MCF 10A (cell line): ENCODE measurements at regions not wholly inside any gene's neighbourhood (a gene's known extent, or its start where the extent isn't known, plus 50 kb on each side); places are given as distances from the start of the nearest gene placed in this dataset.

Source experiments
- BruUV-seq: library from RNA; stranded (reverse); fragments of 400-500 nt; replicated peaks from 2 replicates; lab custom pipeline; 2021; lab: Mats Ljungman, UMichigan
- CTCF ChIA-PET: fragments of 300-600 bp; sonication (Branson Sonifier 250); formaldehyde crosslinking; extraction: SDS; loops from one replicate; lab custom pipeline; 2021; ENCODE audit warnings: antibody characterized with exemption, inconsistent platforms; lab: Yijun Ruan, JAX
- POLR2A ChIA-PET: fragments of 300-600, 350-650 bp; sonication (Branson Sonifier 250); formaldehyde crosslinking; extraction: SDS; loops from one replicate; lab custom pipeline; 2020; ENCODE audit warnings: antibody characterized with exemption, inconsistent platforms; lab: Yijun Ruan, JAX
- DNase-seq: peaks from one replicate; pipeline ENCODE4 v3.0.0-alpha.2; 2018; ENCODE audit not compliant: unreplicated experiment
- H3K27ac Mint-ChIP-seq: one replicate; pipeline ENCODE4 v1.8.0; 2022; ENCODE audit warnings: mild to moderate bottlenecking, low read depth, mixed read lengths; ENCODE audit not compliant: unreplicated experiment
- H3K27me3 Mint-ChIP-seq: one replicate; pipeline ENCODE4 v1.8.0; 2022; ENCODE audit warnings: mixed read lengths; ENCODE audit not compliant: insufficient read depth, unreplicated experiment
- H3K36me3 Mint-ChIP-seq: one replicate; pipeline ENCODE4 v1.8.0; 2022; ENCODE audit warnings: mild to moderate bottlenecking, moderate library complexity, mixed read lengths; ENCODE audit not compliant: insufficient read depth, unreplicated experiment
- H3K4me1 Mint-ChIP-seq: one replicate; pipeline ENCODE4 v1.8.0; 2022; ENCODE audit warnings: mixed read lengths; ENCODE audit not compliant: insufficient read depth, unreplicated experiment
- H3K4me3 Mint-ChIP-seq: one replicate; pipeline ENCODE4 v1.8.0; 2022; ENCODE audit warnings: mild to moderate bottlenecking, moderate library complexity, mixed read lengths; ENCODE audit not compliant: unreplicated experiment
- H3K9me3 Mint-ChIP-seq: one replicate; pipeline ENCODE4 v1.8.0; 2022; ENCODE audit warnings: mixed read lengths; ENCODE audit not compliant: unreplicated experiment
- intact Hi-C: fragments of 100-400 bp; cut with micrococcal nuclease; formaldehyde crosslinking; loops from 2 replicates; pipeline ENCODE4 v1.14.1; 2022
- TF ChIP-seq, protein P1 (sequence below): fragments of 200-600 bp; IDR thresholded peaks from one replicate; pipeline ENCODE4 v1.8.0; 2022; ENCODE audit warnings: antibody characterized with exemption, mild to moderate bottlenecking; ENCODE audit not compliant: unreplicated experiment

DNA sequence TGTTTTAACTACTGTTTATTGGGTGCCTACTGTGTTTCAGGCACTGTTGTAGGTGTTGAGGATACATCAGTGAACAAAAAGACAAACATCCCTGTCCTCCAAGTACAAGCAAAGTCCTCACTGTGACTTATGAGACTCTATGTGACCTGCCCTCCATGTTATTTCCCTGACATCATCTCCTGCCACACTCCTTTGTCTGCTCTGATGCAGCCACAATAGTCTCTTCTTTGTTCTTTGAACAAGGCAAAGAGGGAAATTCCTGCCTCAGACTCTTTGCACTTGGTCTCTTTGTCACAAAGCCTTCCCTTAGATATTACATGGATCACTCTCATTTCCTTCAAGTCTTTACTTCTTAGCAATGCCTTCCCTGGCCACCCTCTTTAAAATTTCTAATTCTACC lies 240.1 kb upstream of the SRRM4 start:
- TF ChIP-seq, protein P1, sequence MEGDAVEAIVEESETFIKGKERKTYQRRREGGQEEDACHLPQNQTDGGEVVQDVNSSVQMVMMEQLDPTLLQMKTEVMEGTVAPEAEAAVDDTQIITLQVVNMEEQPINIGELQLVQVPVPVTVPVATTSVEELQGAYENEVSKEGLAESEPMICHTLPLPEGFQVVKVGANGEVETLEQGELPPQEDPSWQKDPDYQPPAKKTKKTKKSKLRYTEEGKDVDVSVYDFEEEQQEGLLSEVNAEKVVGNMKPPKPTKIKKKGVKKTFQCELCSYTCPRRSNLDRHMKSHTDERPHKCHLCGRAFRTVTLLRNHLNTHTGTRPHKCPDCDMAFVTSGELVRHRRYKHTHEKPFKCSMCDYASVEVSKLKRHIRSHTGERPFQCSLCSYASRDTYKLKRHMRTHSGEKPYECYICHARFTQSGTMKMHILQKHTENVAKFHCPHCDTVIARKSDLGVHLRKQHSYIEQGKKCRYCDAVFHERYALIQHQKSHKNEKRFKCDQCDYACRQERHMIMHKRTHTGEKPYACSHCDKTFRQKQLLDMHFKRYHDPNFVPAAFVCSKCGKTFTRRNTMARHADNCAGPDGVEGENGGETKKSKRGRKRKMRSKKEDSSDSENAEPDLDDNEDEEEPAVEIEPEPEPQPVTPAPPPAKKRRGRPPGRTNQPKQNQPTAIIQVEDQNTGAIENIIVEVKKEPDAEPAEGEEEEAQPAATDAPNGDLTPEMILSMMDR = no peak

DNA sequence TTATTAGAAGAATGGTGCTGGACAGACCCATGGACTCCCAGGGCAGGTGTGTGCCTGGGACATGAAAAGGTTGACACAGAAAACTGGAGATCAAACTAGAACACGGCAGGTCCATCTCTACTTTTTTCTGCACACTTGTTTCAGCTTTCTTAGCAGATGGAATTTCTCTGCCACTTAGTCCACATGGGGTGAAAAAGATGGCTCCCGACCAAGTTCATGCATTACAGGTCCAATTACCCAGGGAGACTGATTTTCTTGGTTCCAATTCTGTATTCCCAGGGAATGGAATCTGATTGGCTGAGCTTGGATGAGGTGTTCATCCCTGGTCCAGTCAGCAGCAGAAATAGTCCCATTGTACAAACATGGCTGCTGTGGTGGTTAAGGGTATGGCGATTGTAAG lies 238.9 kb upstream of the SRRM4 start:
- POLR2A ChIA-PET = no interaction called here
- BruUV-seq = no TSS peak

More for the DNA sequence above, 240.1 kb upstream of the SRRM4 start:
- no TSS peak for BruUV-seq
- Mint-ChIP-seq H3K36me3 (no peaks in the 10 kb centered on the region), H3K27me3 (no peaks in the 10 kb centered on the region), H3K4me1 (no peaks in the 10 kb centered on the region), H3K4me3 (no peak overlapping the region), H3K9me3 (peaks cover 46% of the 10 kb centered on the region), H3K27ac (no peak overlapping the region)
- POLR2A ChIA-PET = no interaction called here
- intact Hi-C loops = no loop called here
- no peak for DNase-seq
- CTCF ChIA-PET = no interaction called here

DNA sequence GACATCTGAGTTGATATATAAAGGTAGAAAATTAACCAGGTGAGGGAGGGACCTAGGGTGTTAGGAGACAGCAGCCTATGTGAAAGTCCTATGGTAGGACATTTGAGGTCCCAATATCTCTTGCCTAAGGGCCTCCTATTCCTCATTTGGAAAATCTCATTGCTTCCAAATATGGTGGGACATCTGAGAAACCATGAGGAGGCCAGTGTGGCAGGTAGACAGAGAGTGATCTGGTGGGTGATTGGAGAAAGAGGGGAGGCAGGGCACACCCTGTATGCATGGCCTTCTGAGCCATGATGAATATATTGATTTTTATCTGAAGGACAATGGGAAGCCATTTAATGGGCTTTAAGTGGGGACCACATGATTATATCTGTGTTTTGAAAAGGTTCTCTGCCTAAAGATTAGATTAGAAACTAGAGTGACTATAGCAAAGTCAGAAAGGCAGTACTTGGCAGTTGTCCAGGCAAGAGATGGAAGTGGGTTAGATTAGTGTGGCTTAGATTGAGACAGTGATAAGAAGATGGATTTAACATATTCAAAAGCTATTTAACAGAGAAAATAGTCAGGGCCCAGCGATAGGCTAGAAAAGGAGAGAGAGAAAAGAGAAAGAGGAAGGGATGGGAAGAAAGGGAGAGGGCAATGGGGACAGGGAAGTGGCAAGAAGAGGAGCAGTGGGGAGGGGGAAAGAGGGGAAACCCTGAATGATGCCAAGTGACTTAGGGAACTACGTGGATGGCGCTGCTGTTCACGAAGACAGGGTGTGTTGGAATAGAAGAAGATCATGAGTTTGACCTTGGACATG lies 237.2 kb upstream of the SRRM4 start:
- DNase-seq = no peak
- BruUV-seq = no TSS peak
- no peaks in the 10 kb centered on the region for H3K36me3 Mint-ChIP-seq
- H3K9me3 Mint-ChIP-seq = peaks cover 31% of the 10 kb centered on the region
- H3K4me3 Mint-ChIP-seq = no peak overlapping the region
- ChIA-PET CTCF (no interaction called here), POLR2A (no interaction called here)
- TF ChIP-seq, protein P1 = no peak
- intact Hi-C loops = no loop called here
- no peaks in the 10 kb centered on the region for H3K27me3 Mint-ChIP-seq
- no peak overlapping the region for H3K27ac Mint-ChIP-seq
- H3K4me1 Mint-ChIP-seq = no peaks in the 10 kb centered on the region

More for the DNA sequence above, 238.9 kb upstream of the SRRM4 start:
- Mint-ChIP-seq H3K27ac (no peak overlapping the region), H3K4me3 (no peak overlapping the region), H3K36me3 (no peaks in the 10 kb centered on the region), H3K27me3 (no peaks in the 10 kb centered on the region), H3K9me3 (peaks cover 46% of the 10 kb centered on the region), H3K4me1 (no peaks in the 10 kb centered on the region)
- CTCF ChIA-PET = interaction anchor here (0.6 kb wide), 1 partner anchor 165 kb away, joined by 6 read pairs; no protein-coding TSS in a partner anchor
- TF ChIP-seq, protein P1 = no peak
- intact Hi-C loops = no loop called here
- no peak for DNase-seq

DNA sequence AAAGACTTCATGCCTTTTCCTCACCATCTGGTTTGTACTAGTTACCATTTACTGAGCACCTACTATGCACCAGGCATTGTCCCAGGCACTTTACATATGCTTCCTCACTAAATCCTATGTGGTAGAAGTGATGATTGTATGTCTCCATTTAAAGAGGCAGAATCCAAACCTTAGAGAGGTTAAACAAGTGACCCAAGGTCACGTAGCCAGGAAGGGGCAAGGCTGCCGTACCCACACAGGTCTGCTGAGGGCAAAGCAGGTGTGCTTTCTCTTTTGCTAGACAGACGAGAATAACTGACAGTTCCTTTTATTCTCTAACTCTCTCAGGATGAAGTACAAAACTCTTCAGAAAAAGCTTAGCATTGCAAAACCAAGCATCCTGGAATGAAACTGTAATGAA lies 235.2 kb upstream of the SRRM4 start:
- TF ChIP-seq, protein P1 = no peak
- H3K27me3 Mint-ChIP-seq = no peaks in the 10 kb centered on the region
- no peaks in the 10 kb centered on the region for H3K4me1 Mint-ChIP-seq
- CTCF ChIA-PET = no interaction called here
- BruUV-seq = no TSS peak
- no peak overlapping the region for H3K4me3 Mint-ChIP-seq
- peaks cover 28% of the 10 kb centered on the region for H3K9me3 Mint-ChIP-seq
- POLR2A ChIA-PET = no interaction called here
- DNase-seq = no peak
- H3K36me3 Mint-ChIP-seq = no peaks in the 10 kb centered on the region
- H3K27ac Mint-ChIP-seq = no peak overlapping the region
- intact Hi-C loops = no loop called here
